GM21619 (cell line): ENCODE measurements at regions not wholly inside any gene's neighbourhood (a gene's known extent, or its start where the extent isn't known, plus 50 kb on each side); places are given as distances from the start of the nearest gene placed in this dataset.
"Not testable (repeated sequence)": the region's sequence is repeated elsewhere in the genome, so short reads cannot be mapped to it uniquely, and the experiment has no call there.

Experiments
- ATAC-seq: cut with Tn5 transposase; IDR thresholded peaks from one replicate; pipeline ENCODE4 v1.9.1; 2021; ENCODE audit not compliant: unreplicated experiment

GRCh38 chr15:94840794-94841783, 609.7 kb downstream of the MCTP2 start:
- no peak for ATAC-seq

- ATAC-seq = no peak
These were observed 611.7 kb downstream of the MCTP2 start for GRCh38 chr15:94843060-94843459.

GRCh38 chr15:94844198-94844537, 612.8 kb downstream of the MCTP2 start:
- no peak for ATAC-seq

GRCh38 chr15:94844538-94845389, 613.4 kb downstream of the MCTP2 start:
- ATAC-seq = no peak

GRCh38 chr15:94845390-94845716, 614.0 kb downstream of the MCTP2 start:
- ATAC-seq = no peak

GRCh38 chr15:94847325-94847724, 616.0 kb downstream of the MCTP2 start:
- no peak for ATAC-seq

GRCh38 chr15:94848054-94848453, 616.7 kb downstream of the MCTP2 start:
- ATAC-seq = no peak

- no peak for ATAC-seq
These were observed 623.7 kb downstream of the MCTP2 start for GRCh38 chr15:94855018-94855408.

GRCh38 chr15:94855409-94856266, 624.3 kb downstream of the MCTP2 start:
- ATAC-seq = no peak

- no peak for ATAC-seq
These were observed 625.0 kb downstream of the MCTP2 start for GRCh38 chr15:94856267-94856854.

- ATAC-seq = no peak
These were observed 626.1 kb downstream of the MCTP2 start for GRCh38 chr15:94857466-94857865.

- no peak for ATAC-seq
These were observed 626.6 kb downstream of the MCTP2 start for GRCh38 chr15:94858011-94858410.

GRCh38 chr15:94858449-94858848, 627.1 kb downstream of the MCTP2 start:
- ATAC-seq = no peak

GRCh38 chr15:94858920-94859319, 627.6 kb downstream of the MCTP2 start:
- no peak for ATAC-seq

GRCh38 chr15:94864600-94864999, 633.2 kb downstream of the MCTP2 start:
- ATAC-seq = no peak

GRCh38 chr15:94868265-94868664, 636.9 kb downstream of the MCTP2 start:
- not testable (repeated sequence) for ATAC-seq

GRCh38 chr15:94875550-94875949, 644.2 kb downstream of the MCTP2 start:
- no peak for ATAC-seq

GRCh38 chr15:94877833-94878232, 646.5 kb downstream of the MCTP2 start:
- no peak for ATAC-seq

GRCh38 chr15:94882071-94882712, 650.8 kb downstream of the MCTP2 start:
- ATAC-seq = no peak

- ATAC-seq = no peak
These were observed 656.0 kb downstream of the MCTP2 start for GRCh38 chr15:94887391-94887790.
